Right ventricle myocardium superior (tissue), 1 donor: ENCODE measurements at regions not wholly inside any gene's neighbourhood (a gene's known extent, or its start where the extent isn't known, plus 50 kb on each side); places are given as distances from the start of the nearest gene placed in this dataset.

ENCODE experiments used
- ATAC-seq: fragments of 200-7000 bp; cut with Tn5 transposase; one replicate; pipeline ENCODE4 v1.9.1; 2020; ENCODE audit warnings: mild to moderate bottlenecking; ENCODE audit not compliant: poor library complexity
- DNase-seq: peaks from one replicate; pipeline ENCODE4 v3.0.0-alpha.2; 2020
- intact Hi-C: fragments of 100-400 bp; cut with DNase I; formaldehyde crosslinking; loops from one replicate; pipeline ENCODE4 v1.11.2; 2022
- donor health status: DM: no; HTN: yes; CAD: no; lungs with severe emphysema.

GRCh38 chrX:10794203-10794630, 173.8 kb upstream of the MID1 start:
- intact Hi-C loops: no loop called here
- ATAC-seq (no peak), DNase-seq (no peak)

GRCh38 chrX:10795721-10796120, 175.3 kb upstream of the MID1 start:
- intact Hi-C loops: no loop called here
- no peak for DNase-seq
- ATAC-seq: no peak

GRCh38 chrX:10797466-10797865, 177.1 kb upstream of the MID1 start:
- ATAC-seq: no peak
- DNase-seq: no peak
- intact Hi-C loops: no loop called here

GRCh38 chrX:10798041-10798440, 177.7 kb upstream of the MID1 start:
- intact Hi-C loops: no loop called here
- ATAC-seq: no peak
- no peak for DNase-seq

GRCh38 chrX:10800796-10801195, 180.4 kb upstream of the MID1 start:
- intact Hi-C loops: no loop called here
- ATAC-seq: no peak
- DNase-seq: no peak

GRCh38 chrX:10811111-10811510, 190.7 kb upstream of the MID1 start:
- intact Hi-C loops: no loop called here
- ATAC-seq (no peak), DNase-seq (no peak)

GRCh38 chrX:10813761-10814160, 193.4 kb upstream of the MID1 start:
- no peak for ATAC-seq
- DNase-seq: no peak
- intact Hi-C loops: no loop called here

GRCh38 chrX:10818651-10819050, 198.3 kb upstream of the MID1 start:
- DNase-seq (no peak), ATAC-seq (no peak)
- intact Hi-C loops: no loop called here

- ATAC-seq (no peak), DNase-seq (no peak)
- intact Hi-C loops: no loop called here
Observed at GRCh38 chrX:10819973-10820372, 199.6 kb upstream of the MID1 start.

- intact Hi-C loops: no loop called here
- DNase-seq (no peak), ATAC-seq (no peak)
Observed at GRCh38 chrX:10821293-10821692, 200.9 kb upstream of the MID1 start.

- DNase-seq (no peak), ATAC-seq (no peak)
- intact Hi-C loops: no loop called here
Observed at GRCh38 chrX:10828036-10828435, 207.7 kb upstream of the MID1 start.

GRCh38 chrX:10828640-10829039, 208.3 kb upstream of the MID1 start:
- ATAC-seq (no peak), DNase-seq (no peak)
- intact Hi-C loops: no loop called here

GRCh38 chrX:10831716-10832502, 211.5 kb upstream of the MID1 start:
- ATAC-seq (no peak), DNase-seq (no peak)
- intact Hi-C loops: no loop called here

GRCh38 chrX:10833299-10834169, 213.1 kb upstream of the MID1 start:
- peak; percentile 36 for DNase-seq
- ATAC-seq: peak; percentile 68
- intact Hi-C loops: no loop called here

- ATAC-seq: no peak
- DNase-seq: no peak
- intact Hi-C loops: no loop called here
Observed at GRCh38 chrX:10841579-10841978, 221.2 kb upstream of the MID1 start.

GRCh38 chrX:10842646-10843045, 222.3 kb upstream of the MID1 start:
- ATAC-seq: no peak

GRCh38 chrX:10847333-10847732, 226.9 kb upstream of the MID1 start:
- DNase-seq (no peak), ATAC-seq (no peak)
- intact Hi-C loops: no loop called here

More at GRCh38 chrX:10842646-10843045, 222.3 kb upstream of the MID1 start:
- intact Hi-C loops: no loop called here
- DNase-seq: no peak

- no peak for DNase-seq
- no peak for ATAC-seq
- intact Hi-C loops: no loop called here
Observed at GRCh38 chrX:10851809-10852208, 231.4 kb upstream of the MID1 start.

- no peak for DNase-seq
- no peak for ATAC-seq
- intact Hi-C loops: no loop called here
Observed at GRCh38 chrX:10854594-10854993, 234.2 kb upstream of the MID1 start.

- ATAC-seq: no peak
- intact Hi-C loops: no loop called here
- no peak for DNase-seq
Observed at GRCh38 chrX:10855845-10856244, 235.5 kb upstream of the MID1 start.
